ENCODE measurements at regions not wholly inside any gene's neighbourhood (a gene's known extent, or its start where the extent isn't known, plus 50 kb on each side); places are given as distances from the start of the nearest gene placed in this dataset.

DNA sequence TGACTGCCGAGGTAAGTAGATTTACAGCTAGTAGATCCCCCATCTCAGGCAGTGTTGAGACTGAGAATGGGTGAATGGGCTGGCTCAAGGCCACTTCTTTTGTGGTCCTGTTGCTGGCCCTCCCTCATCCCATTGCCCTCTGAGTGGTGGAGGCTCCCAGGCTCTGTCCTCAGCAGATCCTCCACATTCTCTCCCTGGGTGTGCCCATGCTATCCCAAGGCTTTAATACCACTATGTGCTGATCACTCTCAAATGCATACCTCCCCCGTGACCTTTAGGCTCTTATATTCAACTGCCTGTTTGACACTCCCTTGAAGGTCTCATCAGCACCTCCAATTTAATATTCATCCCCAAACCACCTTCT, 271.8 kb downstream of the GLI2 start:
- Histone ChIP-seq H3K4me1 (ENCODE audit: control insufficient read depth, insufficient read depth, low read length) (peaks cover 7% of the 10 kb centered on the region), H3K36me3 (ENCODE audit: insufficient read depth, low read length) (no peaks in the 10 kb centered on the region), H3K4me3 (ENCODE audit: low read length) (no peak overlapping the region), H3K27me3 (ENCODE audit: control insufficient read depth, insufficient read depth, low read length) (peaks cover 30% of the 10 kb centered on the region), H3K9me3 (replicated peaks; ENCODE audit: low read length) (peaks cover 3% of the 10 kb centered on the region), H3K9ac (ENCODE audit: low read depth, low read length) (no peak overlapping the region), H3K4me2 (ENCODE audit: low read length) (no peak overlapping the region)

DNA sequence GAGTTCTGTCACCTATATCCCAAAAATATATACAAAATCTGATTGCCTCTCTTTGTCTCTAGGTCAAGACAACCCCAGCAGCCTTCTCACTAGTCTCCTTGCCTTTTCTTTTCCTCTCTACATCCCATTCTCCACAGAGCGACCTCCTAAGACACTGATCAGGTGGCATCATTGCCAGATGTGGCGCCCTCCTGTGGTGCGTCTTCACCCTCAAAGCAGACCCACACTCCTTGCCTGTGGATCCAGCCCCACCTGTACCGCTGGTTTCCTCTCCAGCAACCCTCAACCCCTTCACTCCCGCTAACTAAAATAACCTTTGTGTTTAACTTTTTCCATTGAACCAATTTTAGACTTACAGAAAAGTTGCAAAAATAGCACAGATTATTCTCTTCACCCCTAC, 273.3 kb downstream of the GLI2 start:
- H3K9me3 ChIP-seq (replicated peaks; ENCODE audit: low read length), result peaks cover 3% of the 10 kb centered on the region
- H3K36me3 ChIP-seq (ENCODE audit: insufficient read depth, low read length), result no peaks in the 10 kb centered on the region
- peaks cover 32% of the 10 kb centered on the region for H3K27me3 ChIP-seq (ENCODE audit: control insufficient read depth, insufficient read depth, low read length)
- H3K4me2 ChIP-seq (ENCODE audit: low read length), result no peak overlapping the region
- peaks cover 7% of the 10 kb centered on the region for H3K4me1 ChIP-seq (ENCODE audit: control insufficient read depth, insufficient read depth, low read length)
- H3K4me3 ChIP-seq (ENCODE audit: low read length), result no peak overlapping the region
- H3K9ac ChIP-seq (ENCODE audit: low read depth, low read length), result no peak overlapping the region

DNA sequence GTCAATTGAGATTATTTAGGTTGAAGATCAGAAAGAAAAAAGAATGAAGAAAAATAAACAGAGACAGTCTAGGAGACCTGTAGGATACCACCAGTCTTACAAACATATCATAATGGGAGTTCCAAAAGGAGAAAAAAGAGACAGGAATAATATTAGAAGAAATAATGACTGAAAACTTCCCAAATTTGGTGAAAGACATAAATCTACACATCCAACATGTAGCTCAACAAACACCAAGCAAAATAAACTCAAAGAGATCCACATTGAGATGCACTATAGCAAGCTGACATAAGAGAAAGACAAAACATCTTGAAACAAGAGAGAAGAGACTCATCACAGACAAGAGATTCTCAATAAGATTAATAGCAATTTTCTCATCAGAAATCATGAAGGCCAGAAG, 274.0 kb downstream of the TFCP2L1 start:
- Histone ChIP-seq H3K9me3 (replicated peaks; ENCODE audit: low read length) (peaks cover 3% of the 10 kb centered on the region), H3K27me3 (ENCODE audit: control insufficient read depth, insufficient read depth, low read length) (peaks cover 24% of the 10 kb centered on the region), H3K4me2 (ENCODE audit: low read length) (no peak overlapping the region), H3K4me3 (ENCODE audit: low read length) (no peak overlapping the region), H3K9ac (ENCODE audit: low read depth, low read length) (no peak overlapping the region), H3K4me1 (ENCODE audit: control insufficient read depth, insufficient read depth, low read length) (peaks cover 4% of the 10 kb centered on the region), H3K36me3 (ENCODE audit: insufficient read depth, low read length) (no peaks in the 10 kb centered on the region)

DNA sequence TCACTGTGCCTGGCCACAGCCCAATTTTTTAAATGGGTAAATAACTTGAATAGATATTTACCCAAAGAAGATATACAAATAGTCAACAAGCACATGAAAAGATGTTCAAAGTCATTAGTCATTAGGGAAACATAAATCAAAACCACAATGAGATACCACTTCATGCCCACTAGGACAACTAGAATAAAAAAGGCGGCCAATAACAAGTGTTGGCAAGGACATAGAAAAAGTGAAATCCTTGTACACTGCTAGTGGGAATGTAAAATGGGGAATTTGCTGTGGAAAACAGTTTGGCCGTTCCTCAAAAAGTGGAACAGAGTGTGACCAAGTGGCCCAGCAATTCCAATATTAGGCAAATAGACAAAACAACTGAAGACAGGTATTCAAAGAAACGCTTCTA, 270.1 kb downstream of the TFCP2L1 start:
- Histone ChIP-seq H3K36me3 (ENCODE audit: insufficient read depth, low read length) (no peaks in the 10 kb centered on the region), H3K4me3 (ENCODE audit: low read length) (no peak overlapping the region), H3K27me3 (ENCODE audit: control insufficient read depth, insufficient read depth, low read length) (peaks cover 36% of the 10 kb centered on the region), H3K4me1 (ENCODE audit: control insufficient read depth, insufficient read depth, low read length) (no peaks in the 10 kb centered on the region), H3K4me2 (ENCODE audit: low read length) (no peak overlapping the region), H3K9ac (ENCODE audit: low read depth, low read length) (no peak overlapping the region), H3K9me3 (replicated peaks; ENCODE audit: low read length) (peaks cover 3% of the 10 kb centered on the region)

DNA sequence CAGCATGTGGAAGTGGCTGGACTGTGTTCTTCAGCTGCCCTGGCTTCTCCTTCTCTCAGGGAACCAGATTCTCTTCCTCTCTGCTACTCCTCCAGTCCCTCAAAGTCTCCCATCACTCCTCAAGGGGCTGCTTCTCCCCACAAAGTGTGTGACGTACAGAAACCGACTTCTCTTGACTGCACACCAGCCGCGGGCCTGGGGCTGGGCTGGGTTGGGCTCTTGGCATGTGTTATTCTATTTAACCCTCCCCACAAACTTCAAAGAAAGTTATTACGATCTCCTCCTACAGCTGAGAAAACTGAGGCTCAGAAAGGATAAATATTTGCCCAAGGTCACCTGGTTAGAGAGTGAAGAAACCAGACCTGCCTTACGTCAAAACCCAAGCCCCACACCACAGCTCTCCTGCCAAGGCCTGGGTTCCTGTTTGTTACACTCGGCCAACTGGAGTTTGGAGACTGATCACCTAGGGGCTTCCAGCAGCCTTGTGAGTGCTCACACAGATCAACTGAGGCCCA, 269.0 kb downstream of the TFCP2L1 start:
- Histone ChIP-seq H3K4me1 (ENCODE audit: control insufficient read depth, insufficient read depth, low read length) (no peaks in the 10 kb centered on the region), H3K4me3 (ENCODE audit: low read length) (no peak overlapping the region), H3K4me2 (ENCODE audit: low read length) (no peak overlapping the region), H3K27me3 (ENCODE audit: control insufficient read depth, insufficient read depth, low read length) (peaks cover 40% of the 10 kb centered on the region), H3K36me3 (ENCODE audit: insufficient read depth, low read length) (no peaks in the 10 kb centered on the region), H3K9ac (ENCODE audit: low read depth, low read length) (no peak overlapping the region), H3K9me3 (replicated peaks; ENCODE audit: low read length) (peaks cover under 1% of the 10 kb centered on the region)

DNA sequence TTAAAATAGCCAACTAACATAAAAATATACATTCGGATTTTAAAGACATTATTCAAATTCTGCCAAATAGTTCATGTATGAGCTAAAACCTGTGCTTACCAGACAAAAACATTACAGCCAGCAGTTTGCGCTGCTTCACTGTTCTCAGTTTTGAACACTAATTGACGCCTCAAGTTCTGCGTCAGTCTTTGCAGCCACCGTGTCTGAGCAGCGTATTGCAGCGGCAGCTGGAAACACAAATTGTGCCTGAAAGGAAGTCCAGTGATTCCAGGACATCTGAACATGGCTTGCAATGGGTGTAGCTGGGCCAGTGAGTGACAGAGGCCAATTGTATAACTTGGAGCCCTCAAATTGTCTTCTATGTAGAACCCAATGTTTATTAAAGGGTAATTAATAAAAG, 267.6 kb downstream of the TFCP2L1 start:
- Histone ChIP-seq H3K9me3 (replicated peaks; ENCODE audit: low read length) (no peaks in the 10 kb centered on the region), H3K4me2 (ENCODE audit: low read length) (no peak overlapping the region), H3K36me3 (ENCODE audit: insufficient read depth, low read length) (no peaks in the 10 kb centered on the region), H3K9ac (ENCODE audit: low read depth, low read length) (no peak overlapping the region), H3K27me3 (ENCODE audit: control insufficient read depth, insufficient read depth, low read length) (peaks cover 51% of the 10 kb centered on the region), H3K4me3 (ENCODE audit: low read length) (no peak overlapping the region), H3K4me1 (ENCODE audit: control insufficient read depth, insufficient read depth, low read length) (no peaks in the 10 kb centered on the region)

DNA sequence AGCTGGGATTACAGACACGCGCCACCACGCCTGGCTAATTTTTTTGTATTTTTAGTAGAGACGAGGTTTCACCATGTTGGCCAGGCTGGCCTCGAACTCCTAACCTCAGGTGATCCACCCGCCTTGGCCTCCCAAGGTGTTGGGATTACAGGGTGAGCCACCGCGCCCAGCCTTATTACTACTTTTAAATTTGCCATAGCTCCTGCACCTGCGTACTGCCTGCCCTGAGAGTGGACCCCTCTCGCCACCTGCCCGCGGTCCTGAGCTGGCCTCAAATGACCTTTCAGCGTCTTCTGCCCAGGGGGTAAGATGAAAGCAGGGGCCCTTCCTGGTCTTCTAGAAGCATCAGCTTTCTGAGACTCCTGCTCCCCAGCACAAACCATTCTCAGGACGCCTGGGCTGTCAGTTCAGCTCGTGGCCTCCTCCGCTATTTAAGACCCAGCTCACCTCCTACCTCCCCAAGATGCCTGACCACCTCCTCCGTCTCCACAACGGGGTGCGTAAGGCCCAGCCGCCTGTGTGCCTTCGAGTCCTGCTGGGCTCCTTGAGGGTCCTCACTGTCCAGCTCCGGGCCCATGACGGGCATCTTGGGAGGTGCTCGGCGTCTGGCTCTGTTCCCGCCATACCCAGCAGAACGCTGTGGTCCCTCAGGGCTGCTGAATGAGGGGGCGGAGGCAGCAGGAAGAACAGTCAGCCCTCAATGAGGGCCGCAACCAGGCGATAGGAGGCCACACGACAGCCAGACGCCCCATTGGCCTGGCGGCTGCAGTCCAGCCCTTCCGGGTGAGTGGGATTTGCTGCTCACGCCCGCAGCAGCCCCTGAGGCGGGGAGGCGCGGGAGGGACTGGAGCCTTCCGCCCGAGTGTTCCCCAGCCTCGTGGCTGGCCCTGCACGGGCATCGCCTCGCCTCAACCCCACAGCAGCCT, 266.6 kb downstream of the TFCP2L1 start:
- no peak overlapping the region for H3K4me2 ChIP-seq (ENCODE audit: low read length)
- H3K4me1 ChIP-seq (ENCODE audit: control insufficient read depth, insufficient read depth, low read length), result no peaks in the 10 kb centered on the region
- H3K27me3 ChIP-seq (ENCODE audit: control insufficient read depth, insufficient read depth, low read length), result peaks cover 52% of the 10 kb centered on the region
- no peak overlapping the region for H3K9ac ChIP-seq (ENCODE audit: low read depth, low read length)
- H3K9me3 ChIP-seq (replicated peaks; ENCODE audit: low read length), result no peaks in the 10 kb centered on the region
- no peaks in the 10 kb centered on the region for H3K36me3 ChIP-seq (ENCODE audit: insufficient read depth, low read length)
- no peak overlapping the region for H3K4me3 ChIP-seq (ENCODE audit: low read length)

DNA sequence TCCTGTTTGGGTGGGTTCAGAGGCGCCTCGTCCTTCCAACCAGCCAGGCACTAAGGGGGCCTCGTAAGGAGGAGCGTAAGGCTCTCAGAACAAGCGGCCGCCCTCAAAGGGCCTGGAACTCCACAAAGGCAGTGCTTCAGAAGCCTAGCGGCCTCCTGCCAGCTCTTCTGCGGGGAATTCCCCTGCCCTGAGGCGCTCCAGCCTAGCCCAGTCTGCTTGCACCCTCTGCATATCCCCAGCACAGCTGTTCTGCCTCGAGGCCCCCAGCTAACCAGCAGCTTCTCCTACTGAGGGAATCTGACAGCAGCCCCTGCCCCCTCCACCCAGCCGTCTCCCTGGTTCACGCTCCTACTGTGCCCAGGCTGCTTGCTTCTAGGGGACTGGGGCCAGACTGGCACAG, 265.9 kb downstream of the TFCP2L1 start:
- Histone ChIP-seq H3K4me1 (ENCODE audit: control insufficient read depth, insufficient read depth, low read length) (no peaks in the 10 kb centered on the region), H3K4me3 (ENCODE audit: low read length) (no peak overlapping the region), H3K9ac (ENCODE audit: low read depth, low read length) (no peak overlapping the region), H3K9me3 (replicated peaks; ENCODE audit: low read length) (no peaks in the 10 kb centered on the region), H3K4me2 (ENCODE audit: low read length) (no peak overlapping the region), H3K27me3 (ENCODE audit: control insufficient read depth, insufficient read depth, low read length) (peaks cover 47% of the 10 kb centered on the region), H3K36me3 (ENCODE audit: insufficient read depth, low read length) (no peaks in the 10 kb centered on the region)

DNA sequence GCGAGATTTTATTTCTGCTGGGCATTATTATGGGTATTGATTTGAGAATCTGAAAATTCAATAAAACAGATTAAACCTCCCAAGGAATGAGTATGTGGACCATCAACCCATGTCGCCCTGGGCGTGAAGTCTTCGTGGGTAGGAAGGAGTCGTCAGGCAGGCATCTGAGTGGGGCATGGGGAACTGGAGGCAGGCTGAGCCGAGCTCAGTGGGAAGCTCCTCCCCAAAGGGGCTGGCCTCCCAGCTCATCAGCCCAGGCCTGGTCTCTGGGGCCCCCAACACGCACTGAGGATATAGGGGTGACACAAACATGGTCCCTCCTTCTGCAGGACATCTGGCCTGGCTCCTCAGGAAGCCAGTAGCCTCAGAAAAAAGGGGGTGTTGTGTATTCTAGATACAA, 265.2 kb downstream of the TFCP2L1 start:
- Histone ChIP-seq H3K9me3 (replicated peaks; ENCODE audit: low read length) (no peaks in the 10 kb centered on the region), H3K36me3 (ENCODE audit: insufficient read depth, low read length) (no peaks in the 10 kb centered on the region), H3K4me3 (ENCODE audit: low read length) (no peak overlapping the region), H3K4me2 (ENCODE audit: low read length) (no peak overlapping the region), H3K9ac (ENCODE audit: low read depth, low read length) (no peak overlapping the region), H3K27me3 (ENCODE audit: control insufficient read depth, insufficient read depth, low read length) (peaks cover 49% of the 10 kb centered on the region), H3K4me1 (ENCODE audit: control insufficient read depth, insufficient read depth, low read length) (no peaks in the 10 kb centered on the region)

DNA sequence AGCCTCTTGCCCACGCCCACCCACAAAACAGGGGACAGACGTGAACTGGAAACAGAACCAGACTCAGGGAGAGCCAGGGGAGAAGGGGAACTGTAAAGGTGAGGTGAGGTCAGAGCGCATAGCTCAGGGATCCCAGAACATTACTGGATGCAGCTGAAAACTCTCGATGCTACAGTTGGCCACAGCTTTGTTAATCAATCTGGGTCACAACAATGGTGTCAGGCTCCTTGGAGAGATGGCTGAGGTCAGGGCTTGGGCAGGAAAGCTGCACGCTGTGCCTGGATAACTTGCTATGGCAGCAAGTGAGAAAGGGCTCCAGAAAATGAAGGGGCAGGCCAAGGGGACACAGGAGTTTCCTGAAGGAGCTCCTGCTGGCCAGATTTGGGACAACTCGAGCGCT, 263.3 kb downstream of the TFCP2L1 start:
- no peaks in the 10 kb centered on the region for H3K36me3 ChIP-seq (ENCODE audit: insufficient read depth, low read length)
- no peak overlapping the region for H3K4me2 ChIP-seq (ENCODE audit: low read length)
- no peak overlapping the region for H3K4me3 ChIP-seq (ENCODE audit: low read length)
- no peaks in the 10 kb centered on the region for H3K4me1 ChIP-seq (ENCODE audit: control insufficient read depth, insufficient read depth, low read length)
- no peak overlapping the region for H3K9ac ChIP-seq (ENCODE audit: low read depth, low read length)
- H3K9me3 ChIP-seq (replicated peaks; ENCODE audit: low read length), result no peaks in the 10 kb centered on the region
- H3K27me3 ChIP-seq (ENCODE audit: control insufficient read depth, insufficient read depth, low read length), result peaks cover 49% of the 10 kb centered on the region

DNA sequence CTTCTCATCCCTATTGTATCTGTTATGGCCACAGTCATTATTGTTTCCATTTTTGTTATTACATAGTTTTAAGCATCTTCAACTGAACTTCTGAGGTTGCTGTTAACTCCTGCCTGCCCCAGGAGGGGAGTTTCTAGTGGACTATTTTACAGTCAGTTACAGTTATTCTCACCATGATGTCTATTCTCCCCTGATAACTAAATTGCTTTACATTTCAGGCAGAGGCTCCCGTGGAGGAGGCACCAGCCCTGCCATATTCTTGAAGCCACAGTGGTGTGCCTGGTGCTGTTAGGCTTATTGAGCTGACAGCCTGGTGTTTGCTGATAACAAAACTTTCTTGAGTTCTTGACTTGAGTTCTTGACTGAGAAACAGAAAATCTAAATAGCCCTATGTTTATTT, 256.4 kb downstream of the TFCP2L1 start:
- Histone ChIP-seq H3K4me2 (ENCODE audit: low read length) (no peak overlapping the region), H3K9ac (ENCODE audit: low read depth, low read length) (no peak overlapping the region), H3K36me3 (ENCODE audit: insufficient read depth, low read length) (no peaks in the 10 kb centered on the region), H3K4me3 (ENCODE audit: low read length) (no peak overlapping the region), H3K4me1 (ENCODE audit: control insufficient read depth, insufficient read depth, low read length) (no peaks in the 10 kb centered on the region), H3K27me3 (ENCODE audit: control insufficient read depth, insufficient read depth, low read length) (peaks cover 74% of the 10 kb centered on the region), H3K9me3 (replicated peaks; ENCODE audit: low read length) (no peaks in the 10 kb centered on the region)

DNA sequence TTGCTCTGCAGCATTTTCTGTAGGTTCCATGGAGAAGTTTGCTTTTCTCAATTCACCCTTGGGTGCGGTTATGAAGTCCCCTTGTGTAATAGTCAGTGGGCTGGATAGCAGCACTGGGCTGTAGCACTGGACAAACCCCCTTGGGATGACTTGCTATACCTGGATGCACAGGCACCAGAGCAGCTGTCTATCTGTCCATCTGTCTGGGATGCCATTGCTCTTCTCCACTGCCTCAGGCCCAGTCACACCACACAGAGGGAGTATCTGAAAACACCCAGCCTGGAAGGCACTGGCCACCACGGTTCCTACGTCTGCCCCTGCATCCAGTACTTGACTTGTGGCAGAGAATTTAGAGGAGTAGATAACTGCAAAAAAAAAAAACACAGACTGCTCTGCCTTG, 254.5 kb downstream of the TFCP2L1 start:
- H3K4me3 ChIP-seq (ENCODE audit: low read length), result no peak overlapping the region
- H3K9me3 ChIP-seq (replicated peaks; ENCODE audit: low read length), result no peaks in the 10 kb centered on the region
- no peak overlapping the region for H3K9ac ChIP-seq (ENCODE audit: low read depth, low read length)
- H3K4me2 ChIP-seq (ENCODE audit: low read length), result no peak overlapping the region
- no peaks in the 10 kb centered on the region for H3K36me3 ChIP-seq (ENCODE audit: insufficient read depth, low read length)
- no peaks in the 10 kb centered on the region for H3K4me1 ChIP-seq (ENCODE audit: control insufficient read depth, insufficient read depth, low read length)
- peaks cover 85% of the 10 kb centered on the region for H3K27me3 ChIP-seq (ENCODE audit: control insufficient read depth, insufficient read depth, low read length)

Data from skeletal muscle satellite cell (primary cell).